ENCODE measurements at regions not wholly inside any gene's neighbourhood (a gene's known extent, or its start where the extent isn't known, plus 50 kb on each side); places are given as distances from the start of the nearest gene placed in this dataset.

- no peak for DNase-seq (ENCODE audit: low spot score)
- intact Hi-C loops (cut with micrococcal nuclease; ENCODE audit: unreplicated experiment) = no loop called here
- H3K36me3 ChIP-seq (ENCODE audit: insufficient read depth, low read length, poor library complexity, severe bottlenecking) = no peaks in the 10 kb centered on the region
- no peak for TF ChIP-seq EZH2 (IDR thresholded peaks at IDR 0.05; ENCODE audit: borderline replicate concordance, low read depth, low read length, poor library complexity, severe bottlenecking)
- TF ChIP-seq CTCF (conservative IDR thresholded peaks at IDR 0.05; ENCODE audit: low read depth, low read length) = no peak
- BruUV-seq (replicated peaks) = no TSS peak
- H3K27ac ChIP-seq (ENCODE audit: low read depth, low read length, poor library complexity, severe bottlenecking) = no peak overlapping the region
- no peaks in the 10 kb centered on the region for H3K9me3 ChIP-seq (ENCODE audit: low read depth, low read length, poor library complexity, severe bottlenecking)
- no peaks in the 10 kb centered on the region for H3K4me1 ChIP-seq (ENCODE audit: insufficient read depth, low read length, poor library complexity, severe bottlenecking)
- no peak overlapping the region for H3K4me3 ChIP-seq (ENCODE audit: low read depth, low read length, poor library complexity, severe bottlenecking)
- POLR2A ChIA-PET (ENCODE audit: low non-redundant PET) = no interaction called here
- CTCF ChIA-PET = no interaction called here
- no peaks in the 10 kb centered on the region for H3K27me3 ChIP-seq (replicated peaks; ENCODE audit: insufficient read depth, low read depth, low read length, poor library complexity)
These were observed 1069.2 kb upstream of the SLC39A10 start for GRCh38 chr2:194587739-194588270.

- BruUV-seq (replicated peaks) = no TSS peak
- ChIA-PET CTCF (no interaction called here), POLR2A (ENCODE audit: low non-redundant PET) (no interaction called here)
- intact Hi-C loops (cut with micrococcal nuclease; ENCODE audit: unreplicated experiment) = no loop called here
- H3K27ac ChIP-seq (ENCODE audit: low read depth, low read length, poor library complexity, severe bottlenecking) = no peak overlapping the region
- H3K36me3 ChIP-seq (ENCODE audit: insufficient read depth, low read length, poor library complexity, severe bottlenecking) = no peaks in the 10 kb centered on the region
- H3K27me3 ChIP-seq (replicated peaks; ENCODE audit: insufficient read depth, low read depth, low read length, poor library complexity) = no peaks in the 10 kb centered on the region
- TF ChIP-seq EZH2 (IDR thresholded peaks at IDR 0.05; ENCODE audit: borderline replicate concordance, low read depth, low read length, poor library complexity, severe bottlenecking) (no peak), CTCF (conservative IDR thresholded peaks at IDR 0.05; ENCODE audit: low read depth, low read length) (no peak)
- no peaks in the 10 kb centered on the region for H3K9me3 ChIP-seq (ENCODE audit: low read depth, low read length, poor library complexity, severe bottlenecking)
- DNase-seq (ENCODE audit: low spot score) = no peak
- no peaks in the 10 kb centered on the region for H3K4me1 ChIP-seq (ENCODE audit: insufficient read depth, low read length, poor library complexity, severe bottlenecking)
- H3K4me3 ChIP-seq (ENCODE audit: low read depth, low read length, poor library complexity, severe bottlenecking) = no peak overlapping the region
These were observed 1089.4 kb upstream of the SLC39A10 start for GRCh38 chr2:194567661-194568017.

- no peak for DNase-seq (ENCODE audit: low spot score)
- no TSS peak for BruUV-seq (replicated peaks)
- CTCF ChIA-PET = no interaction called here
- H3K9me3 ChIP-seq (ENCODE audit: low read depth, low read length, poor library complexity, severe bottlenecking) = no peaks in the 10 kb centered on the region
- H3K4me1 ChIP-seq (ENCODE audit: insufficient read depth, low read length, poor library complexity, severe bottlenecking) = no peaks in the 10 kb centered on the region
- POLR2A ChIA-PET (ENCODE audit: low non-redundant PET) = no interaction called here
- H3K27me3 ChIP-seq (replicated peaks; ENCODE audit: insufficient read depth, low read depth, low read length, poor library complexity) = no peaks in the 10 kb centered on the region
- no peak for TF ChIP-seq EZH2 (IDR thresholded peaks at IDR 0.05; ENCODE audit: borderline replicate concordance, low read depth, low read length, poor library complexity, severe bottlenecking)
- no peak for TF ChIP-seq CTCF (conservative IDR thresholded peaks at IDR 0.05; ENCODE audit: low read depth, low read length)
- no peaks in the 10 kb centered on the region for H3K36me3 ChIP-seq (ENCODE audit: insufficient read depth, low read length, poor library complexity, severe bottlenecking)
- no peak overlapping the region for H3K27ac ChIP-seq (ENCODE audit: low read depth, low read length, poor library complexity, severe bottlenecking)
- no peak overlapping the region for H3K4me3 ChIP-seq (ENCODE audit: low read depth, low read length, poor library complexity, severe bottlenecking)
- intact Hi-C loops (cut with micrococcal nuclease; ENCODE audit: unreplicated experiment) = no loop called here
These were observed 1089.9 kb upstream of the SLC39A10 start for GRCh38 chr2:194566907-194567660.
